ENCODE measurements at regions not wholly inside any gene's neighbourhood (a gene's known extent, or its start where the extent isn't known, plus 50 kb on each side); places are given as distances from the start of the nearest gene placed in this dataset.

DNA sequence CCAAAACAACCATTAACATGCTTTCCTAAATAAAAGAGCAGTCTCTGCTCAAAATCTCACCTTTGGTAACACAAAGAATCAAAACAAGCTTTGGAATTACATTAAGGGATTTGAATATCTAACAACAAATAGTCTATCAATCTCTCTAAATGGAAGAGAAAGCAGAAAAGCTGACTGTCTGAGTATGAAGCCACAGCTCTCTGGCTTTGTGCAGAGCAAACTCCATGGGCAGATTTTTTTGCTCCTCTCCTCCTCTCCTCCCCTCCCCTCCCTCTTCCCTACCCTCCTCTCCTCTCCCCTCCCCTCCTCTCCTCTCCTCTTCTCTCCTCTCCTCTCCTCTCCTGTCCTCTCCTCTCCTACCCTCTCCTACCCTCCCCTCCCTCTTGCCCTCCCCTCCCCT, 329.5 kb upstream of the ETAA1 start:
- no peak overlapping the region for H2BK20ac ChIP-seq (ENCODE audit: low read depth, low read length)
- no peaks in the 10 kb centered on the region for H3K36me3 ChIP-seq (ENCODE audit: control insufficient read depth, insufficient read depth, low read length)
- DNase-seq (no peak), ATAC-seq (ENCODE audit: low read depth) (no peak)
- H4K20me1 ChIP-seq (ENCODE audit: insufficient read depth, low read length): no peaks in the 10 kb centered on the region
- ChIA-PET CTCF (no interaction called here), POLR2A (ENCODE audit: unreplicated experiment) (no interaction called here)
- no peaks in the 10 kb centered on the region for H3K9me1 ChIP-seq (ENCODE audit: insufficient read depth, low read length)
- no peak overlapping the region for H3K18ac ChIP-seq (ENCODE audit: low read depth, low read length)
- H4K5ac ChIP-seq (ENCODE audit: low read depth, low read length): no peak overlapping the region
- no peak overlapping the region for H2AK5ac ChIP-seq (ENCODE audit: low read depth, low read length)
- peaks cover 2% of the 10 kb centered on the region; the same call in 1 of the 2 replicates for H3K4me1 ChIP-seq (ENCODE audit: control insufficient read depth, insufficient read depth, low read length)
- H3K23ac ChIP-seq (ENCODE audit: low read depth, low read length): no peak overlapping the region
- H2AFZ ChIP-seq (replicated peaks; ENCODE audit: low read length, poor library complexity): no peak overlapping the region
- H3K4ac ChIP-seq (ENCODE audit: low read depth, low read length): no peak overlapping the region
- no peak overlapping the region for H4K91ac ChIP-seq (ENCODE audit: insufficient read depth, low read depth, low read length)
- H3K4me2 ChIP-seq (ENCODE audit: low read depth, low read length): no peak overlapping the region
- no peaks in the 10 kb centered on the region for H3K27me3 ChIP-seq (ENCODE audit: control insufficient read depth, insufficient read depth, low read length)
- intact Hi-C loops (cut with micrococcal nuclease) (no loop called here), in situ Hi-C loops (cut with MboI; ENCODE audit: low sequenced_read_pairs) (no loop called here), dilution Hi-C loops (cut with HindIII; ENCODE audit: low sequenced_read_pairs, unreplicated experiment) (no loop called here)
- H4K8ac ChIP-seq (ENCODE audit: low read depth in 2 of 2, low read length in 2 of 2): no peak overlapping the region
- H3K4me3 ChIP-seq (ENCODE audit: insufficient read depth, low read depth, low read length): no peak overlapping the region
- H2BK5ac ChIP-seq (ENCODE audit: low read depth, low read length, poor library complexity, severe bottlenecking): no peak overlapping the region
- TF ChIP-seq NFE2L2 (IDR thresholded peaks at IDR 0.05; ENCODE audit: low read depth, low read length) (no peak), FOS (IDR thresholded peaks at IDR 0.05; ENCODE audit: low read depth, low read length) (no peak), POLR2A (IDR thresholded peaks at IDR 0.05; ENCODE audit: low read depth, low read length) (no peak), RFX5 (IDR thresholded peaks at IDR 0.05; ENCODE audit: low read depth, low read length) (no peak), CEBPB (IDR thresholded peaks at IDR 0.05; ENCODE audit: low read depth, low read length) (no peak), BHLHE40 (IDR thresholded peaks at IDR 0.05; ENCODE audit: low read depth, low read length) (no peak), CHD1 (IDR thresholded peaks at IDR 0.05; ENCODE audit: low read depth, low read length) (no peak), RAD21 (IDR thresholded peaks at IDR 0.05; ENCODE audit: low read length) (no peak), RCOR1 (IDR thresholded peaks at IDR 0.05; ENCODE audit: insufficient replicate concordance, low read length) (no peak), ELK1 (IDR thresholded peaks at IDR 0.05; ENCODE audit: borderline replicate concordance, low read depth, low read length) (no peak), MXI1 (IDR thresholded peaks at IDR 0.05; ENCODE audit: borderline replicate concordance, low read depth, low read length) (no peak), MAFK (IDR thresholded peaks at IDR 0.05; ENCODE audit: low read depth, low read length) (no peak), SMC3 (IDR thresholded peaks at IDR 0.05; ENCODE audit: low read depth, low read length) (no peak), MAZ (IDR thresholded peaks at IDR 0.05; ENCODE audit: borderline replicate concordance, low read depth, low read length) (no peak)
- TF ChIP-seq, protein P1, sequence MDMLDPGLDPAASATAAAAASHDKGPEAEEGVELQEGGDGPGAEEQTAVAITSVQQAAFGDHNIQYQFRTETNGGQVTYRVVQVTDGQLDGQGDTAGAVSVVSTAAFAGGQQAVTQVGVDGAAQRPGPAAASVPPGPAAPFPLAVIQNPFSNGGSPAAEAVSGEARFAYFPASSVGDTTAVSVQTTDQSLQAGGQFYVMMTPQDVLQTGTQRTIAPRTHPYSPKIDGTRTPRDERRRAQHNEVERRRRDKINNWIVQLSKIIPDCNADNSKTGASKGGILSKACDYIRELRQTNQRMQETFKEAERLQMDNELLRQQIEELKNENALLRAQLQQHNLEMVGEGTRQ (IDR thresholded peaks at IDR 0.05; ENCODE audit: low read depth, low read length): no peak
- TF ChIP-seq, protein P2, sequence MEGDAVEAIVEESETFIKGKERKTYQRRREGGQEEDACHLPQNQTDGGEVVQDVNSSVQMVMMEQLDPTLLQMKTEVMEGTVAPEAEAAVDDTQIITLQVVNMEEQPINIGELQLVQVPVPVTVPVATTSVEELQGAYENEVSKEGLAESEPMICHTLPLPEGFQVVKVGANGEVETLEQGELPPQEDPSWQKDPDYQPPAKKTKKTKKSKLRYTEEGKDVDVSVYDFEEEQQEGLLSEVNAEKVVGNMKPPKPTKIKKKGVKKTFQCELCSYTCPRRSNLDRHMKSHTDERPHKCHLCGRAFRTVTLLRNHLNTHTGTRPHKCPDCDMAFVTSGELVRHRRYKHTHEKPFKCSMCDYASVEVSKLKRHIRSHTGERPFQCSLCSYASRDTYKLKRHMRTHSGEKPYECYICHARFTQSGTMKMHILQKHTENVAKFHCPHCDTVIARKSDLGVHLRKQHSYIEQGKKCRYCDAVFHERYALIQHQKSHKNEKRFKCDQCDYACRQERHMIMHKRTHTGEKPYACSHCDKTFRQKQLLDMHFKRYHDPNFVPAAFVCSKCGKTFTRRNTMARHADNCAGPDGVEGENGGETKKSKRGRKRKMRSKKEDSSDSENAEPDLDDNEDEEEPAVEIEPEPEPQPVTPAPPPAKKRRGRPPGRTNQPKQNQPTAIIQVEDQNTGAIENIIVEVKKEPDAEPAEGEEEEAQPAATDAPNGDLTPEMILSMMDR (conservative IDR thresholded peaks at IDR 0.05; ENCODE audit: low read depth, low read length): no peak
- no peaks in the 10 kb centered on the region for H3K79me1 ChIP-seq (ENCODE audit: low read depth in 1 of 2, low read length in 2 of 2)
- BruUV-seq (replicated peaks): no TSS peak
- no peak overlapping the region for H3K56ac ChIP-seq (ENCODE audit: extremely low read depth, insufficient read depth, low read length)
- H3K9me3 ChIP-seq (ENCODE audit: control insufficient read depth, insufficient read depth, low read length): no peaks in the 10 kb centered on the region
- no peak overlapping the region for H3K9ac ChIP-seq (ENCODE audit: low read depth, low read length)
- H2AK9ac ChIP-seq (replicated peaks; ENCODE audit: low read depth, low read length, poor library complexity): no peak overlapping the region
- no peak overlapping the region for H3K14ac ChIP-seq (replicated peaks; ENCODE audit: low read depth, low read length)
- H3K27ac ChIP-seq (ENCODE audit: insufficient read depth, low read length): no peak overlapping the region
- H2BK15ac ChIP-seq (ENCODE audit: low read depth, low read length): no peak overlapping the region
- no peak overlapping the region for H2BK120ac ChIP-seq (ENCODE audit: low read depth, low read length)

All from IMR-90 (cell line).